SK-MEL-5 (cell line): ENCODE measurements at regions not wholly inside any gene's neighbourhood (a gene's known extent, or its start where the extent isn't known, plus 50 kb on each side); places are given as distances from the start of the nearest gene placed in this dataset.
"Not testable (repeated sequence)": the region's sequence is repeated elsewhere in the genome, so short reads cannot be mapped to it uniquely, and the experiment has no call there.

Source experiments
- DNase-seq: peaks from one replicate; pipeline ENCODE4 v3.0.0-alpha.2; 2016; ENCODE audit warnings: low read depth, low spot score
- in situ Hi-C: cut with HindIII; loops from 2 replicates; pipeline ENCODE4 v1.10.0; 2016; ENCODE audit warnings: low sequenced_read_pairs, high pct_unique_total_duplicates, low pct_unique_long_range_greater_than_20kb

DNA sequence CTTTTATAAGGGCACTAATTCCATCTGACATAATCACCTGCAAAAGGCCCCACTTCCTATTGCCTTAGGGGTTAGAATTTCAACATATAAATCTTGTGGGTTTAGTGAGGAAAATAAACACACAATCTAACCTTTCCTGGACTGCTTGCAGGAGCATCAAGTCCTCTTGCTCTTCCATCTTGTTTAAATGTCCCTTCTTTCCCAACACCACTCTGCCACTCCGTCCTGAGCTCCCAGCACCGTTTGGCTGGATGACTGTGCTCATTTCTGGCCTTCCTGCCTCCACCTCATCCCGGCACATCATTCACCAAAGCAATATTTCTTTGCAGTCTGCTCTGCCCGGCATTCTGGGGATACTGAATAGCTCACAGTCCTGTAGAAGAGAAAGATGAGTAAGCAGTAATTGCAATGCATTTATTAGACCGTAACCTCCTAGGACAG is 247.8 kb downstream of the BCL2 start:
- no peak for DNase-seq
- in situ Hi-C loops = no loop called here

GRCh38 chr18:63070767-63071502 is 248.6 kb downstream of the BCL2 start:
- in situ Hi-C loops = no loop called here
- DNase-seq = no peak

GRCh38 chr18:63069496-63069895 is 250.1 kb downstream of the BCL2 start:
- in situ Hi-C loops = no loop called here
- DNase-seq = no peak

DNA sequence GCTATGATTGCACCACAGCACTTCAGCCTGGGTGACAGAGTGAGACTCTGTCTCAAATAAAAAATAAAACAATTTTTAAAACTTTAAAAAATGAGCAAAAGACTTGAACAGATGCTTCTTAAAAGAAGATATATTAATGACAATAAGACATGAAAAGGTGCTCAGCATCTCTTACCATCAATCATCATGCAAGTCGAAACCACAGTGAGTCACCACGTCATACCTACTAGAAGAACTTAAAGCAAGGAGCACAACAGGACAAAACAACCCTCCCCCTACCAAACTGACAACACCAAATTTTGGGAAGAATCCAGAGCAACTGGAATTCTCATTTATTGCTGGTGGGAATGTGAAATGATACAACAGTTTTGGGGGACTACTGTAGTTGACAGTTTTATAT is 251.6 kb downstream of the BCL2 start:
- in situ Hi-C loops = no loop called here
- no peak for DNase-seq

GRCh38 chr18:63065172-63065571 is 254.4 kb downstream of the BCL2 start:
- in situ Hi-C loops = no loop called here
- DNase-seq = no peak

DNA sequence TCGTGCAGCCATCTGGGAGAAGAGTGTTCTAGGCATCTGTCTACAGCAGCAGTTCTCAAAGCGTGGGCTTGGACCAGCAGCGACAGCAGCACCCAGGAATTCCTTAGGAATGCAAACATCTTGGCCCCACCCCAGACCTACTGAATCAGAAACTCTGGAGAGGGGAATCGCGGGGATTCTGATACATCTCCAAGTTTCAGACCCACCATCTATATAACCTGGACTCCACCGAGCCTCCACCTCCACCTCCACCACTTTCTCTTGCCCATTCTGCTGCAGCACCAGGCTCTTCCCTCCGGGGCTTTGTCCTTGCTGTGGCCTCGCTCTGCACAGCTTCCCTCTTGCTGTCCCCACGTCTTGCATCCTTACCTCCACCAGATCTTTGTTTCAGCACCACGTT is 256.4 kb downstream of the BCL2 start:
- DNase-seq = no peak
- in situ Hi-C loops = no loop called here

- in situ Hi-C loops = no loop called here
- DNase-seq = peak; percentile 19
Measured at GRCh38 chr18:63062246-63062645, 257.3 kb downstream of the BCL2 start.

- in situ Hi-C loops = no loop called here
- no peak for DNase-seq
Measured at GRCh38 chr18:63061303-63061702, 258.3 kb downstream of the BCL2 start.

GRCh38 chr18:63058521-63058920 is 261.0 kb downstream of the BCL2 start:
- in situ Hi-C loops = no loop called here
- no peak for DNase-seq

DNA sequence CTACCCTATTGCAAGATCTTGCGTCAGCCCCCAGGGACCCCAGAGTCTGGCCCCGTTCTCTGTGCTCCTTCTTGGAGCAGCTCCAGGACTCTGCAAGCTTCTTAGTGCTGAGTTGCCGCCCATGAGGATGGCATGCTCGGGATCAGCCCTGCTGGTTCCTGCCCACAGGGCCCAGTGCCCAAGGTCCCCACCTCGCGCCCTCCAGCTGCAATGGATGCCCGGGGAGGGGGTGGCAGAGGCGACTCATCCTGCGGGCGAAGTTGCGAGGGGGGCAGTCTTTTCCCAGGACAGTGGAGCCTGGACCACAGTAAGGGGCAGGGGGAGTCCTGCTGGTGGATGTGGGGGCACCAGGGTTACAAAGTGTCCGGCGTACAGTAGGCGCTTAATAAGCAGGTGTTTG is 261.9 kb downstream of the BCL2 start:
- no peak for DNase-seq
- in situ Hi-C loops = no loop called here

DNA sequence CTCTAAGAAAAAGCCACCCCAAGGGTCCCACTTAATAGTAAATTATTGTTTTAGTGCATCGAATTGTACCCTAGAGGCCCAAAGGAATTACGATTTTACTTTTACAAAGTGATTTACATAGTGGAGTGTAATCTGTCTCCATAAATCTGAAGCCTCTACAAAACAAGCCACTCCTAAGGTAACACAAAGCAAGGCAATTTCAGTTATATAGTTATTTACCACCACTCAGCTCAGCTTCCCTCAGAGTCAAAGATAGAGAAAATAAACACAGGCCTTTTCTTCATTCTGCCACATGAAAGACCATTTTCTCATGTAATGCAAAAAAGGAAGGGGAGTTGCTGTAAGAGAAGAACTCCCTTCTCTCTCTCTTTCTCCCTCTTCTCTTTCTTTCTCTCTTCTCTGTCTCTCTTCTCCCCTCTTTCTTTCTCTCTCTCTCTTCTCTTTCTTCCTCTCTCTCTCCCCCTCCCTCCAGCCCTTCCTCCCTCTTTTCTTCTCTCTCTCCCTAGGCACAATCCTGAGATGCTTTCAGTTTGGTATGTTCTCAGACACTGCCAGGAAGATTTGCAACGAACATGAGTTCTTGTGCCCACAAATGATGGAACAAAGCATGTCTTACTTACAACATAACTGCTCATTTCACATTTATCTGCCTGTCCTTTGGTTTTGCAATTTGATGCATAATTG is 264.5 kb downstream of the BCL2 start:
- in situ Hi-C loops = no loop called here
- DNase-seq = no peak

GRCh38 chr18:63051928-63052327 is 267.6 kb downstream of the BCL2 start:
- DNase-seq = no peak
- in situ Hi-C loops = no loop called here

- in situ Hi-C loops, DNase-seq: not testable (repeated sequence)
Measured at GRCh38 chr18:63050667-63051395, 268.7 kb downstream of the BCL2 start.

DNA sequence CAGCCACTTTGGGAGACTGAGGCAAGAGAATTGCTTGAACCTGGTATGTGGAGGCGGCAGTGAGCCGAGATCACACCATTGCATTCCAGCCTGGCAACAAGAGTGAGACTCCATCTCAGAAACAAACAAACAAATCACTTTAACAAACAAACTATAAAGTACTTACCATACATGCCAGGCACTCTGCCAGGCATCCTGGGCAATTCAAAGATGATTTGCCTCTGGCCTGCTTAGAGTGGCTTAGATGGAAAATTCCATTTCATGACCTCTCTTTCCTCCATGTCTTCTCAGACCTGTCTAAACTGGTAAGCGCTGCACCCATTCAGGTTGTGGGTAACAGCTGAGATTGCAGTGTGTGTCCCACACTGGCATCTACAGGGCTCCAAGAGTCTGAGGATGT is 273.2 kb downstream of the BCL2 start:
- DNase-seq = no peak

DNA sequence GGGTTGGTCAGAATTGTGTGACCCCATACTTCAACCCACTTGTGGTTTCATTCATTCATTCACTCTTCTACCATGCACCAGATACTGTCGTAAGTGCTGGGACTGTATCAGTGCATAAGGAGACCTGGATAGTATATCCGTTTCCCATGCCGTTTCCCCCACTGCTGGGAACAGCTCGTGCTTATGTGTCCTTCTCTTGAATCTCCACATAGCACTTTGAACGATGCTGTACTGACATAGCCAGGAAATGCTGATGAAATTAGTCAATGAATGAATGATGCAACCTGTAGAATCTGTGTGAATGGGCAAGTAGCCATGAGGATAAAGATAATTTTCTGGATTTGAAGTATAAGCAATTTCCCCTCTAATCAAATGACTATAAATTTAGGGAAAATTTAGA is 276.1 kb downstream of the BCL2 start:
- in situ Hi-C loops = no loop called here
- DNase-seq = no peak

More for the DNA sequence above, 273.2 kb downstream of the BCL2 start:
- in situ Hi-C loops = no loop called here

GRCh38 chr18:63042351-63042750 is 277.2 kb downstream of the BCL2 start:
- in situ Hi-C loops = no loop called here
- DNase-seq = no peak

- no peak for DNase-seq
- in situ Hi-C loops = no loop called here
Measured at GRCh38 chr18:63040788-63041410, 278.7 kb downstream of the BCL2 start.

- DNase-seq = no peak
- in situ Hi-C loops = no loop called here
Measured at GRCh38 chr18:63037491-63037890, 282.1 kb downstream of the BCL2 start.
